Tibial artery (tissue), 4 donors: ENCODE measurements at regions not wholly inside any gene's neighbourhood (a gene's known extent, or its start where the extent isn't known, plus 50 kb on each side); places are given as distances from the start of the nearest gene placed in this dataset.

Experiments used
- DNase-seq, 2 donors: peaks; one replicate each; pipeline ENCODE4 v3.0.0-alpha.2; 2019
- H3K27ac ChIP-seq, 2 donors: fragments of 200-600 bp; sonication (generic) in 1 of 2; 1 replicate in 1 of 2; 2 replicates in 1 of 2; pipeline ENCODE4 v1.5.1; 2018 to 2019; ENCODE audit warnings: mild to moderate bottlenecking in 1 of 2
- H3K27me3 ChIP-seq, 2 donors: fragments of 200-600 bp; sonication (generic) in 1 of 2; one replicate each; pipeline versions ENCODE4 v1.5.1 to v1.6.0; 2016 to 2019
- H3K36me3 ChIP-seq, 3 donors: fragments of 200-600 bp; sonication (generic) in 2 of 3; one replicate each; pipeline ENCODE4 v1.5.1; 2016 to 2019; ENCODE audit warnings: mild to moderate bottlenecking in 2 of 3
- H3K4me1 ChIP-seq, 4 donors: fragments of 200-600 bp; sonication (generic) in 2 of 4; 1 replicate in 3 of 4; 2 replicates in 1 of 4; pipeline ENCODE4 v1.5.1; 2016 to 2019
- H3K4me3 ChIP-seq, 2 donors: fragments of 200-600 bp; sonication (generic) in 1 of 2; 1 replicate in 1 of 2; 2 replicates in 1 of 2; pipeline ENCODE4 v1.5.1; 2018 to 2019; ENCODE audit warnings: mild to moderate bottlenecking in 2 of 2
- H3K9me3 ChIP-seq, 3 donors: fragments of 200-600 bp; sonication (generic) in 1 of 3; one replicate each; pipeline ENCODE4 v1.5.1; 2016 to 2019
- CTCF ChIP-seq, 2 experiments: fragments of 200-600 bp in 1 of 2; fragments of 450-650 bp in 1 of 2; IDR thresholded peaks; one replicate each; pipeline ENCODE4 v1.5.1; 2017 to 2019; ENCODE audit warnings: antibody characterized with exemption in 2 of 2, mild to moderate bottlenecking in 1 of 2, moderate library complexity in 1 of 2
- intact Hi-C: fragments of 100-400 bp; cut with DNase I; formaldehyde crosslinking; loops from one replicate; pipeline ENCODE4 v1.15.0; 2023; ENCODE audit warnings: low total_unique reads

- Histone ChIP-seq H3K36me3 (no peaks in the 10 kb centered on the region), H3K27ac (no peak overlapping the region), H3K4me3 (no peak overlapping the region), H3K27me3 (no peaks in the 10 kb centered on the region), H3K4me1 (no peaks in the 10 kb centered on the region), H3K9me3 (no peaks in the 10 kb centered on the region)
- TF ChIP-seq CTCF (IDR thresholded peaks at IDR 0.05), result no peak
- DNase-seq, result no peak
- intact Hi-C loops, result no loop called here
Measured at GRCh38 chr2:16172324-16173175, 232.2 kb downstream of the MYCN start.

GRCh38 chr2:16171425-16171920, 231.1 kb downstream of the MYCN start:
- no peaks in the 10 kb centered on the region for H3K36me3 ChIP-seq
- TF ChIP-seq CTCF (IDR thresholded peaks at IDR 0.05), result no peak
- H3K4me1 ChIP-seq, result no peaks in the 10 kb centered on the region
- no peak for DNase-seq
- H3K4me3 ChIP-seq, result no peak overlapping the region
- H3K9me3 ChIP-seq, result no peaks in the 10 kb centered on the region
- no peaks in the 10 kb centered on the region for H3K27me3 ChIP-seq
- intact Hi-C loops, result no loop called here
- no peak overlapping the region for H3K27ac ChIP-seq

GRCh38 chr2:16170675-16171424, 230.5 kb downstream of the MYCN start:
- no peak overlapping the region for H3K27ac ChIP-seq
- no peak for DNase-seq
- no peaks in the 10 kb centered on the region for H3K9me3 ChIP-seq
- no peak for TF ChIP-seq CTCF (IDR thresholded peaks at IDR 0.05)
- no peaks in the 10 kb centered on the region for H3K36me3 ChIP-seq
- H3K27me3 ChIP-seq, result no peaks in the 10 kb centered on the region
- H3K4me1 ChIP-seq, result no peaks in the 10 kb centered on the region
- intact Hi-C loops, result no loop called here
- no peak overlapping the region for H3K4me3 ChIP-seq

GRCh38 chr2:16169381-16169960, 229.1 kb downstream of the MYCN start:
- no peak overlapping the region for H3K4me3 ChIP-seq
- H3K27ac ChIP-seq, result no peak overlapping the region
- no peaks in the 10 kb centered on the region for H3K4me1 ChIP-seq
- H3K36me3 ChIP-seq, result no peaks in the 10 kb centered on the region
- H3K27me3 ChIP-seq, result no peaks in the 10 kb centered on the region
- no peak for DNase-seq
- TF ChIP-seq CTCF (IDR thresholded peaks at IDR 0.05), result no peak
- H3K9me3 ChIP-seq, result no peaks in the 10 kb centered on the region
- intact Hi-C loops, result no loop called here

GRCh38 chr2:16168506-16169264, 228.3 kb downstream of the MYCN start:
- Histone ChIP-seq H3K36me3 (no peaks in the 10 kb centered on the region), H3K4me3 (no peak overlapping the region), H3K27me3 (no peaks in the 10 kb centered on the region), H3K4me1 (no peaks in the 10 kb centered on the region), H3K9me3 (no peaks in the 10 kb centered on the region), H3K27ac (no peak overlapping the region)
- intact Hi-C loops, result no loop called here
- no peak for TF ChIP-seq CTCF (IDR thresholded peaks at IDR 0.05)
- DNase-seq, result no peak
